GM12873 (cell line): ENCODE measurements at regions not wholly inside any gene's neighbourhood (a gene's known extent, or its start where the extent isn't known, plus 50 kb on each side); places are given as distances from the start of the nearest gene placed in this dataset.

ENCODE experiments used
- TF ChIP-seq, protein P1 (sequence below): IDR thresholded peaks from 2 replicates; pipeline ENCODE4 v1.5.1; 2012; ENCODE audit warnings: low read depth, mild to moderate bottlenecking, moderate library complexity, low read length, control low read depth; ENCODE audit not compliant: insufficient read depth; ENCODE audit errors: missing control alignments

DNA sequence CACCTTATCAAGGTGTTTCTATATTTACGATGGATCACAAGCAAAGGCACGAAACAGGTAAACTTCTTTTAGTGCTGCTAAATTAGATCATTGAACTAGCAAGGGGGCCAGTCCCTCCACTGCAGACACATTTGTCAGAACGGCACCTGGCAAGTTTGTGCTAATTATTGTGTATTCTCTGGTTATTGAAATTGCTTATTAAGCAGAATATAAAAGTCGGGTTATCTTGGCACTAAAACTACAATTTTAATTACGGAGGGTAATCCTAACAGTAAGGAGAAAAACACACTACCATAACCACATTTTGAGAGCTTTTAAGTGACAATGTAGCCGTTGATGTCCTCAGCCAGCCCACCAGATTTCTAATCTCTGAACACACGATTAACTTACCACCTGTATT, 118.9 kb upstream of the BTN3A2 start:
- TF ChIP-seq, protein P1, sequence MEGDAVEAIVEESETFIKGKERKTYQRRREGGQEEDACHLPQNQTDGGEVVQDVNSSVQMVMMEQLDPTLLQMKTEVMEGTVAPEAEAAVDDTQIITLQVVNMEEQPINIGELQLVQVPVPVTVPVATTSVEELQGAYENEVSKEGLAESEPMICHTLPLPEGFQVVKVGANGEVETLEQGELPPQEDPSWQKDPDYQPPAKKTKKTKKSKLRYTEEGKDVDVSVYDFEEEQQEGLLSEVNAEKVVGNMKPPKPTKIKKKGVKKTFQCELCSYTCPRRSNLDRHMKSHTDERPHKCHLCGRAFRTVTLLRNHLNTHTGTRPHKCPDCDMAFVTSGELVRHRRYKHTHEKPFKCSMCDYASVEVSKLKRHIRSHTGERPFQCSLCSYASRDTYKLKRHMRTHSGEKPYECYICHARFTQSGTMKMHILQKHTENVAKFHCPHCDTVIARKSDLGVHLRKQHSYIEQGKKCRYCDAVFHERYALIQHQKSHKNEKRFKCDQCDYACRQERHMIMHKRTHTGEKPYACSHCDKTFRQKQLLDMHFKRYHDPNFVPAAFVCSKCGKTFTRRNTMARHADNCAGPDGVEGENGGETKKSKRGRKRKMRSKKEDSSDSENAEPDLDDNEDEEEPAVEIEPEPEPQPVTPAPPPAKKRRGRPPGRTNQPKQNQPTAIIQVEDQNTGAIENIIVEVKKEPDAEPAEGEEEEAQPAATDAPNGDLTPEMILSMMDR, result no peak

GRCh38 chr6:26246553-26246952, 118.4 kb upstream of the BTN3A2 start:
- TF ChIP-seq, protein P1, result no peak

DNA sequence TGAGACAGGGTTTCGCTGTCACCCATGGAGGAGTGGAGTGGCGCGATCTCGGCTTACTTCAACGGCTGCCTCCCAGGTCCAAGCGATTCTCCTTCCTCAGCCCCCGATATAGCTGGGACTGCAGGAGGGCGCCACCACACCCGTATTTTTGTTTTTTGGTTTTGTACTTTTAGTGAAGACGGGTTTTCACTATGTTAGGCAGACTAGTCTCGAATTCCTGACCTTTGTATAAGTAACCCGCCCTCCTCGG, 115.4 kb upstream of the BTN3A2 start:
- TF ChIP-seq, protein P1, result no peak

GRCh38 chr6:26249957-26250697, 114.9 kb upstream of the BTN3A2 start:
- TF ChIP-seq, protein P1, result peak; percentile 70

- TF ChIP-seq, protein P1, result no peak
These were observed 114.3 kb upstream of the BTN3A2 start for GRCh38 chr6:26250698-26251044.

DNA sequence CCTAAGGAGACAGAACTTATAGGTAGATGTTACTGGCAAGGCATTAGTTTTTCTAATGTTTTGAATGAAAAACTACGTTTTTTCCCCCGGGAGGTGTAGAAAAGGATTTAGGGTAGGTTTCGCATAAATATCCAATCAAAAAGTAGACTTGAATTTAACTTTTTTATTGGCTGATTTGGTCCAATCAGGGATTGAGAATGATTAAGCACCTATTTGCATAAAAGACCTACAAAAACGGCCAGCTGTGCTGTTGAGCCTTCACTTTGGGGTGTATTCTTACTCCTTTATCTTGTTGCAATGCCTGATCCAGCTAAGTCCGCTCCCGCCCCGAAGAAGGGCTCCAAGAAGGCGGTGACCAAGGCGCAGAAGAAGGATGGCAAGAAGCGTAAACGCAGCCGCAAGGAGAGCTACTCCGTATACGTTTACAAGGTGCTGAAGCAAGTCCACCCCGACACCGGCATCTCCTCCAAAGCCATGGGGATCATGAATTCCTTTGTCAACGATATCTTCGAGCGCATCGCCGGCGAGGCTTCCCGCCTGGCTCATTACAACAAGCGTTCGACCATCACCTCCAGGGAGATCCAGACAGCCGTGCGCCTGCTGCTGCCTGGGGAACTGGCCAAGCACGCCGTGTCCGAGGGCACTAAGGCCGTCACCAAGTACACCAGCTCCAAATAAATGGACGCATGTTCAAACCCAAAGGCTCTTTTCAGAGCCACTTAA, 113.5 kb upstream of the BTN3A2 start:
- TF ChIP-seq, protein P1, result no peak

GRCh38 chr6:26252077-26252472, 112.9 kb upstream of the BTN3A2 start:
- TF ChIP-seq, protein P1, result no peak
